ENCODE measurements at regions not wholly inside any gene's neighbourhood (a gene's known extent, or its start where the extent isn't known, plus 50 kb on each side); places are given as distances from the start of the nearest gene placed in this dataset.

DNA sequence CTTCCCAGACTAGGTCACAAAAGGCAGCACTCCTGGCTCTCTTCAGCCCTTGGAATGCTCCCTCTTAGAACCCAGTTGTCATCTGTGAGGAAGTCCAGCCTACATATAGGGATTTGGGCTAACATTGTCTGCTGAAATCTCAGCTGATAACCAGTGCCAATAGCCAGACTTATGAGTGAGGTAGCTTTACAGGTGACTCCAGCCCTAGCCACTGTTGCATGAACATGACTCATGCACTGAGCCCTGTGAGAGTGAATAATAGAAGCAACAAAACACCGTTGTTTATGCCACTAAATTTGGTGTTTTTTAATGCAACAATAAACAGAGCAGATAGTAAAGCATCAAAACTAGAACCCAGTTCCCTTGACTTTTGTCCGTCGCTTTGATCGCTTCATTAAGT is 433.2 kb downstream of the STIM2 start:
- TF ChIP-seq, protein P1, sequence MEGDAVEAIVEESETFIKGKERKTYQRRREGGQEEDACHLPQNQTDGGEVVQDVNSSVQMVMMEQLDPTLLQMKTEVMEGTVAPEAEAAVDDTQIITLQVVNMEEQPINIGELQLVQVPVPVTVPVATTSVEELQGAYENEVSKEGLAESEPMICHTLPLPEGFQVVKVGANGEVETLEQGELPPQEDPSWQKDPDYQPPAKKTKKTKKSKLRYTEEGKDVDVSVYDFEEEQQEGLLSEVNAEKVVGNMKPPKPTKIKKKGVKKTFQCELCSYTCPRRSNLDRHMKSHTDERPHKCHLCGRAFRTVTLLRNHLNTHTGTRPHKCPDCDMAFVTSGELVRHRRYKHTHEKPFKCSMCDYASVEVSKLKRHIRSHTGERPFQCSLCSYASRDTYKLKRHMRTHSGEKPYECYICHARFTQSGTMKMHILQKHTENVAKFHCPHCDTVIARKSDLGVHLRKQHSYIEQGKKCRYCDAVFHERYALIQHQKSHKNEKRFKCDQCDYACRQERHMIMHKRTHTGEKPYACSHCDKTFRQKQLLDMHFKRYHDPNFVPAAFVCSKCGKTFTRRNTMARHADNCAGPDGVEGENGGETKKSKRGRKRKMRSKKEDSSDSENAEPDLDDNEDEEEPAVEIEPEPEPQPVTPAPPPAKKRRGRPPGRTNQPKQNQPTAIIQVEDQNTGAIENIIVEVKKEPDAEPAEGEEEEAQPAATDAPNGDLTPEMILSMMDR (conservative IDR thresholded peaks at IDR 0.05; ENCODE audit: low read depth, low read length) = no peak
- no peak for DNase-seq (ENCODE audit: low read depth)
- no peak overlapping the region for H3K4me3 ChIP-seq (ENCODE audit: low read depth, low read length)

DNA sequence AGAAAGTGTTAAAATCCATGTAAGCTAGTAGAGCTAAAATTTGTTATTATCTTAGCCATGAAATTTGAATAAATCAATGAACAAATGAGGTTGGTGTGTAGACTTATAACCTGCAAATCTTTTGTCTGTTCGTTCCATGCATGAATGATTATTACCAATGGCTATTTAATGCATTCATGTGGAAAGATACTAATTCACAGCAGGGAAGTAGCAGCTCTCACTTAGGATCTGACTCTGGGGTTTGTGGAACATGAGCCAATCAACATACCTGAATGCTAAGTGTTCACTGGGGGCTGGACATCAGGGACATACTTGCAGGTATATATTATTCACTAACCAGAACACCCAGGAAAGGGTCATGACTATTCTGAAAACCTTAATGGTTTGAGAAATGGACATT is 444.1 kb downstream of the STIM2 start:
- H3K4me3 ChIP-seq (ENCODE audit: low read depth, low read length) = no peak overlapping the region
- TF ChIP-seq, protein P1 (conservative IDR thresholded peaks at IDR 0.05; ENCODE audit: low read depth, low read length) = no peak
- DNase-seq (ENCODE audit: low read depth) = no peak

DNA sequence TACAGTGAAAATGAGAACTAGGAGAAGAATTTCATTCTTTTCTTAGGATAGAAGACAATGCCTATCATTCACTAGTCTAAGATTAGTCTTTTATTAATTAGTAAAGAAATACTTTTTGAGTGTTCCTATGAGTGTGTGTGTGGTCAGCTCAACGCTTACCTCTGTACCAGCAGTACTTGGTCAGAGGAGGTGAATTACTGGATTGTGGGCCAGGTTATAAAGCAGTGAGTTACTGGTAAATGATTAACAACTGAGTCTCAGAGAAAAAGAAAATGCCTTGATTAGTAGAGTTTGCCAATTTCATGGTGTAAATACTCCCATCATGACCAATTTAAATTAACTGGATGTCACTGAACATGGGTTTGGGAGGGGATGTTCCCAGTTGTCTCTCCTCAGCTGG is 444.6 kb downstream of the STIM2 start:
- H3K4me3 ChIP-seq (ENCODE audit: low read depth, low read length) = no peak overlapping the region
- no peak for DNase-seq (ENCODE audit: low read depth)
- TF ChIP-seq, protein P1 (conservative IDR thresholded peaks at IDR 0.05; ENCODE audit: low read depth, low read length) = no peak

DNA sequence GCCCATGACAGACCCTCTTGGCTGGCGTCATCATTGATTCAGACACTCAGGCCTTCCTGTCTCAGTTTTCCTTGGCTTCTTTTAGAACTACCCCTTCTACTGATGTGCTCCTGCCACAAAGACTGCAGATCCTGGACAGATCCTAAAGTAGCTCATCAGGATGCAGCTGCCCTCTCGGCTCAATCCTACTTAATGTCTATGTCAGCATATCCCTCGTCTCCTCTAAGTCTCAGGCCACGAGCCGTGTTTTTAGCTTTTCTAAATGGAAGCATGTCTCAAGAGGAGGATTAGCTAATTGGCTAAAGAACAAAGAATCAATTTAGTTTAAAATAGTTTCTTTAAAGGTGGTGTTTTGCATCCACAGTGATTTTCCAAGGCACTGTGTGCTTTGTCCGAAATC is 447.7 kb downstream of the STIM2 start:
- TF ChIP-seq, protein P1 (conservative IDR thresholded peaks at IDR 0.05; ENCODE audit: low read depth, low read length) = no peak

DNA sequence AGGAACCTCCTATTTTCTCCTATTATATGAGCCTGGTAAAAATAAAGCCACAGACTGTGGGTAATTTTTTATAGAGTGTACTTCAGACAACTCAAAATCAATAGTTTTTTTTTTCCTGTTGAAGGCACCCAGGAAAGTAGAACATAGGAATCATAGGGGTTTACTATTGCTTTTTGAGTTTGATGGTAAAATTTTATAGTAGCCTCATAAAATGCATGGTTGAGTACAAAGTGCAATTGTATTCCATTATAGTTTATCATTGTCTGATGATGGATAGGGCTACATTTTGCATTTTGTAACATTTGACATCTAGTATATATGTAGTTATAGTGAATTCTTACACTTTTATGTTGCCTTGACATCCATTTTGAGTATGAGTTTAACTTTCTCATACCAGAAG is 455.0 kb downstream of the STIM2 start:
- no peak overlapping the region for H3K4me3 ChIP-seq (ENCODE audit: low read depth, low read length)
- DNase-seq (ENCODE audit: low read depth) = no peak
- TF ChIP-seq, protein P1 (conservative IDR thresholded peaks at IDR 0.05; ENCODE audit: low read depth, low read length) = no peak

More for the DNA sequence above, 447.7 kb downstream of the STIM2 start:
- DNase-seq (ENCODE audit: low read depth) = no peak
- H3K4me3 ChIP-seq (ENCODE audit: low read depth, low read length) = no peak overlapping the region

DNA sequence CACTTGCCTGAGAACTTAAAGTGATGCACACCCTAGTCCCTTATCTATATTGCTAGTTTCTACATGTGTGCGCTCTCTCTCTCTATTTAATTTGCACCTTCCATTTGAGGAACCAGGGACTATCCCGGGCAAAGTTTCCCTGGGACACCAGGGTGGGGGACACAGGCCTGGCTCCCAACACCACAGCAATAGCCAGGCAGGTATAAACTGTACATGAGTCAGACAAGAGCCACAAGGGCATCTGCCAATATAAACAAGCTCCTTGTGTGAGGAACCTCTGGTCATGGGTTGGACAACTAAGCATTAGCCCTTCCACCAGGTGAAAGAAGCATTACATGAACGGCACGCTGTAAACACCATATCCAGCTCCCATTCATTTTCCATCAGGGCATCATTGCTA is 455.5 kb downstream of the STIM2 start:
- TF ChIP-seq, protein P1 (conservative IDR thresholded peaks at IDR 0.05; ENCODE audit: low read depth, low read length) = no peak
- no peak overlapping the region for H3K4me3 ChIP-seq (ENCODE audit: low read depth, low read length)
- DNase-seq (ENCODE audit: low read depth) = no peak

DNA sequence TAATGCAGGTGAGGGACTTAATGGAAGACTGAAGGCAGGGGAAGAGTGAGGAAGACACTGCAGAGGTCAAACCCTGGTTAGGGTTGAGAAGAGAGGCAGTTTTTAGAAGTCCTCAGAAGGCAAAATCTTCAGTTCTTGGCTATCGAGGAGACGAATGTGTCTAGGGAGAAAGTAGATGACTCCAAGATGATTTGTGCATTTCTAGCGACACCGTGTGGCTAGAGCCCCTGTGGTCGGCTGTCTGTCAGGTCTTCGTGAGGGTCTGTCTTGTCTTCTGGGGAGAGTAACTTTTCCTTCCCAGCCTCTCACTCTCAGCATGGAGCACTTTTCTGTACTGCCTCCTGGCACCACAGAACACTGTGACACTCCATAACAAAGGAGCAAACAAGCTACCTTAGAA is 458.1 kb downstream of the STIM2 start:
- peak; percentile 5 for DNase-seq (ENCODE audit: low read depth)
- TF ChIP-seq, protein P1 (conservative IDR thresholded peaks at IDR 0.05; ENCODE audit: low read depth, low read length) = peak; percentile 29
- no peak overlapping the region for H3K4me3 ChIP-seq (ENCODE audit: low read depth, low read length)
